GM19193 (cell line): ENCODE measurements at regions not wholly inside any gene's neighbourhood (a gene's known extent, or its start where the extent isn't known, plus 50 kb on each side); places are given as distances from the start of the nearest gene placed in this dataset.

ENCODE experiments used
- POLR2A ChIP-seq: IDR thresholded peaks from 4 replicates; pipeline ENCODE4 v1.6.1; 2011; ENCODE audit not compliant: insufficient read depth, insufficient read length; ENCODE audit errors: extremely low read depth

- peak; percentile 88 for TF ChIP-seq POLR2A
These were observed 110.5 kb downstream of the ARF6 start for GRCh38 chr14:50003213-50004021.

DNA sequence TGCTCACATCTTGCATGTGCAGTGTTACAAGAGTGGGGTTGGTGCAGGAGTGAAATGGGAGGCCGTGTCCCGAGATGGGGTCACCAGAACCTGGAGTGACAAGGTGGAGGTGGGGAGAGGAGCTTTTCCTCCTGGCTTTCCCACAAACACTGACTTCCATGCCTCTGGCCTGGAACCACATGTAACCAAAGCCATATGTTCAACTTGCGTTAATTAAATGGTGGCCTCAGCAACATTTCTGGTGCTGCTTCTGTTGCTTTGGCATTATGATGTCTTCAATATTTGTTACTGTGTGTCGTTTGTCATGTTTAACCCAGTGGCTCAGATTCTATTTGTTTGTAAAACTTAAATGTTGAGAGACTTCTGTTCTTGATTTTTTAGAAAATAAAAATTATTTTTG is 110.2 kb downstream of the VCPKMT start:
- TF ChIP-seq POLR2A: no peak

- TF ChIP-seq POLR2A: no peak
These were observed 109.1 kb downstream of the VCPKMT start for GRCh38 chr14:50007123-50007903.

DNA sequence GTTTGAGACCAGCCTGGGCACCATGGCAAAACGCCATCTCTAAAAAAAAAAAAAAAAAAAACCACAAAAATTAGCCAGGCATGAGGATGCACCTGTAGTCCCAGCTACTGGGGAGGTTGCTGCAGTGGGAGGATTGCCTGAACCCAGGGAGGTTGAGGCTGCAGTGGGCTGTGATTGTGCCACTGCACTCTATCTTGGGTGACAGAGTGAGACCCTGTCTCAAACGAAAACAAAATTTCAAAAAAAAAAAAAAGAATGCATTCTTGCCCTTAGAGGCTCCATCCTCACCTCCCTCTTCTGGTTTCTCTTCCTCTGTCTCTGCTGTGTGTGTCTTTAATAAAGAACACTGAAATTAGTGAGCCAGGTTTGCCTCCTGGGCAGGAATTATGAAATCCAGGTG is 107.8 kb downstream of the VCPKMT start:
- TF ChIP-seq POLR2A: no peak

DNA sequence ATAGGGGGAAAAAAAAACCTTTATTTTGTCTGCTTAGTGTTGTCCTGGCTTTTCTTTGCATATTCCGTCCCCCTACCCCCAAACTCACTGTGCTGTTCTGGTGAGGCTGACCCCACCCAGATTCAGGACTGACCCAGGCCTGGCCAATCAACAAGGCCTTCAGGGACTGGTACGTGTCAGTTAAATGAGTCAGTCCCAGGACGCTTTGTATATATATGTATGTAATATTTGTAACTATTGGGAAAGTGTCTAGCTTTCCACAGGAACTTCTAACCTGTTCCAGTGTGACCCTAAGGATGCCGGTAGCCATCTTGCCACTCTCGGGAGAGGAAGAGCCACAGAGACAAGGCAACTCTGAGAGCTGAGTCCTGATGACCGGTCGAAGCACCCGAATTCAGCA is 107.4 kb downstream of the VCPKMT start:
- no peak for TF ChIP-seq POLR2A

DNA sequence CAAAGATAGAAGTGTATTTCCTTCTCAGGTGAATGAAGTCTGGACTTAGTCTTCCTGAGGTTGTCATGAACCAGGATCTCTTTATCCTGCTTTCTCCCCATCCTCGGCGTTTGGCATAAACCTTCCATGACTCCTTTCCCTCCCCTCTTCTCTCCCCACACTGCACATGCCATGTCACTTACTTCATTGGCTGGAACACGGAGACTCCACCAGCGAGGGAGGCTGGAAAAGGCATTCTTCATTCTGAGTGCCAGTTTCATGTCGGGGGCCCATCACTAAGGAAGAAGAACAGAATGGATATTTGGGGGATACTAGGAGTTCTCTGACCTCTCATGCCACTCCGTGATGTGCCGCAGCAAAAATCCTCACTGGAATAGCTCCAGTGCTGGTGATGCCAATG is 105.6 kb downstream of the VCPKMT start:
- no peak for TF ChIP-seq POLR2A

DNA sequence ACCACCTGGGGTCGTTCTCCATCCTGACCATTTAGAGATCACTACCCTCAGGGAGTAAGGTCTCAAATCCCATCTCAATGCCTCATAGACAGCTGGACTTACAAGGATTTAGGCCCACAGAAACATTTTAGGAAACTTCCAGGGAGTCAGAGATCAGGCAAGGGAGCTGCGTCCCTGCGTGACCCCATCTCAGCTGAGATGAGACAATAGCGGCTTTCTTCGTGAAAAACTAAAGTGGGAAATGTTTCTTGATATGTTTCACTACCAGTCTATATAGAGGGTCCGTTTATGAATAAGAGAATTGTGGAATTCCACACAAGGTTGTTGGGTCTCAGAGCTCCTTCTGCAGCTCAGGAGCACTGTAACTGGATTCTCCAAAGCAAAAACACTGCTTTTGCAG is 105.1 kb downstream of the VCPKMT start:
- no peak for TF ChIP-seq POLR2A

DNA sequence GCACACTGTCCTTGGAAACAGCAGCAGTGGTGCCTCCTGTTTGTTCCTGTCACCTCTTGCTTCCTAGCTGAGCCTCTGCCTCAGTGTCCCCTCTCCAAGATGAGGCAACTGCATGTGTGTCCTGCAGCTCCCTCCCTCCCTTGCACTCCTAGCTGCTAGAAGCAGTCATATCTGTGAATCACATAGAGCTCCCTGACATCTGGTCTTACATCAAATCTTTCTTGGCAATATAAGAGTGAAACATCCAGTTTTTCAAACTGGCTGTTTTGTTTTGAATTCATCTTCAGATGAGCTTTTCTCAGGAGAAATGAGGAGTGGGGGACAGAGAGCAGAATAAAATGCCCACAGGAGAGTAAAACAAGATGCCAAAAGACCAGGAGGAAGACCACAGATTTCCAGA is 103.7 kb downstream of the VCPKMT start:
- TF ChIP-seq POLR2A: no peak

- no peak for TF ChIP-seq POLR2A
These were observed 103.0 kb downstream of the VCPKMT start for GRCh38 chr14:50013198-50013918.

DNA sequence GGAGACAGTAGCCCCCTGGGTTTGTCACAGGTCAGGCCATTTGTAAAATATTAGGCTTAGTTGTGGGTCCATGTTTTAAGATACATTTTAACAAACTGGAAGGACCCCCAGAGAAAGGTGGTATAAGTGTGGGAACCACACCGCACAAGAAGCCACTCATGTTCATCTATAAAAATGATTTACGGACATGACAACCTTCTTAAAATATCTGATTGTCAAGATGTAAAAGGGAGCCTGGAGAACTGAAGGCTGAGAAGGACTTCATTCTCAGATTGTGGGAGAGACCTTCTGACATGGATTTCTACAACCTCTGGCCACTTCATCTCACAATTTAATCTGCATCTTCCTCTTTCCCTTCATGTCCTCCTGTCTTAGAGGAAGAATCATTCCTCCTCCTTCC is 102.4 kb downstream of the VCPKMT start:
- no peak for TF ChIP-seq POLR2A

DNA sequence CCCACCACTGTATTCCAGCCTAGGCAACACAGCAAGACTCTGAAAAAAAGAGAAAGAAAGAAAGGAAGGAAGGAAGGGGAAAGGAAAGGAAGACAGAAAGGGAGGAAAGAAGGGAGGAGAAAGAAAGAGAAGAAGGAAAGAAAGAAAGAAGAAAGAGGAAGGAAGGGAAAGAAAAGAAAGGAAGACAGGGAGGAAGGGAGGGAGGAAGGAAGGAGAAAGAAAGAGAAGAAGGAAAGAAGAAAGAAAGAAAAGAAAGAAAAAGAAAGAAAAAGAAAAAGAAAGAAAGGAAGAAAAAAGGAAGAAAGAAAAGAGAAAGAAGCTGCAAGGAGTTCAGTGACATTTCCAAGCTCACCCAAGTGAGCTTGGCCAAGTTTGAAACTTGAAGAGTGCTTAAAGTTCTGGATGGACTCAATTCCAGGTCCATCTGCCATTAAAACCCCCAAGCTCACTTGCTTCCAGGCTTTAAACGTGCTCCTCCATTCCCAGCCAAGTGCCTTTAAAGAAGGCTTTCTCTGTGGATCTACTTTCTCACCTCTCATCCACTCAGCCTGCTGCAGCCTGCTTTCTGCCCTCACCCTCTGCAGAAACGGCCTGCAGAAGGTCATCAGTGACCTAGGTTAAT is 101.5 kb downstream of the VCPKMT start:
- no peak for TF ChIP-seq POLR2A

GRCh38 chr14:50015716-50016115 is 100.7 kb downstream of the VCPKMT start:
- no peak for TF ChIP-seq POLR2A

GRCh38 chr14:50018201-50018932 is 98.0 kb downstream of the VCPKMT start:
- TF ChIP-seq POLR2A: no peak

GRCh38 chr14:50018933-50019210 is 97.5 kb downstream of the VCPKMT start:
- no peak for TF ChIP-seq POLR2A
